Common myeloid progenitor, CD34-positive (primary cell): ENCODE measurements at regions not wholly inside any gene's neighbourhood (a gene's known extent, or its start where the extent isn't known, plus 50 kb on each side); places are given as distances from the start of the nearest gene placed in this dataset.

Experiments used
- CTCF ChIA-PET: fragments of 350-600 bp; sonication (Branson Sonifier 250); formaldehyde crosslinking; loops from one replicate; lab custom pipeline; 2021; ENCODE audit warnings: antibody characterized with exemption; lab: Charles Lee
- POLR2A ChIA-PET: fragments of 350-600 bp; sonication (Branson Sonifier 250); formaldehyde crosslinking; loops from one replicate; lab custom pipeline; 2021; ENCODE audit warnings: antibody characterized with exemption; lab: Charles Lee
- DNase-seq, 3 donors: peaks; one replicate each; pipeline versions ENCODE4 v3.0.0 to v3.0.0-alpha.2; 2013
- H3K27ac ChIP-seq, 2 experiments: 1 replicate in 1 of 2; 2 replicates in 1 of 2; pipeline ENCODE4 v1.7.0; 2013; ENCODE audit warnings: inconsistent platforms in 2 of 2, low read length in 2 of 2, mild to moderate bottlenecking in 2 of 2, low read depth in 1 of 2, moderate library complexity in 1 of 2; ENCODE audit not compliant: severe bottlenecking in 2 of 2, insufficient read depth in 1 of 2, poor library complexity in 1 of 2
- H3K27me3 ChIP-seq, 5 experiments: replicated peaks in 2 of 5; 1 replicate in 3 of 5; 2 replicates in 2 of 5; pipeline versions ENCODE4 v1.6.1 to v1.7.0; 2013; ENCODE audit warnings: low read length in 4 of 5, mild to moderate bottlenecking in 2 of 5, moderate library complexity in 2 of 5, inconsistent platforms in 1 of 5; ENCODE audit not compliant: insufficient read depth in 5 of 5, control insufficient read depth in 4 of 5
- H3K36me3 ChIP-seq, 4 experiments: 1 replicate in 2 of 4; 2 replicates in 2 of 4; pipeline versions ENCODE4 v1.6.1 to v1.7.0; 2013; ENCODE audit warnings: low read length in 3 of 4, control low read depth in 1 of 4, mild to moderate bottlenecking in 1 of 4; ENCODE audit not compliant: control insufficient read depth in 4 of 4, insufficient read depth in 4 of 4
- H3K4me1 ChIP-seq, 4 experiments: 1 replicate in 3 of 4; 2 replicates in 1 of 4; pipeline versions ENCODE4 v1.6.1 to v1.7.1; 2013; ENCODE audit warnings: low read length in 3 of 4, mild to moderate bottlenecking in 3 of 4, control low read depth in 1 of 4, inconsistent platforms in 1 of 4, moderate library complexity in 1 of 4; ENCODE audit not compliant: control insufficient read depth in 4 of 4, insufficient read depth in 4 of 4; ENCODE audit errors: control extremely low read depth in 1 of 4
- H3K4me3 ChIP-seq, 7 experiments: 1 replicate in 4 of 7; 2 replicates in 3 of 7; pipeline versions ENCODE4 v1.5.1 to v1.7.0; 2013; ENCODE audit warnings: mild to moderate bottlenecking in 7 of 7, low read length in 6 of 7, moderate library complexity in 6 of 7, inconsistent platforms in 2 of 7, low read depth in 2 of 7, control low read depth in 1 of 7; ENCODE audit not compliant: insufficient read depth in 4 of 7, control insufficient read depth in 1 of 7; ENCODE audit errors: extremely low read depth in 1 of 7
- H3K9me3 ChIP-seq, 5 experiments: 1 replicate in 4 of 5; 2 replicates in 1 of 5; pipeline versions ENCODE4 v1.6.1 to v1.7.1; 2013; ENCODE audit warnings: low read length in 4 of 5, mild to moderate bottlenecking in 2 of 5, inconsistent platforms in 1 of 5, low read depth in 1 of 5, moderate library complexity in 1 of 5; ENCODE audit not compliant: control insufficient read depth in 4 of 5, insufficient read depth in 2 of 5; ENCODE audit errors: control extremely low read depth in 1 of 5
- WGBS: methylation state at CpG from one replicate; pipeline ENCODE4 v1.1.5; 2013; ENCODE audit not compliant: insufficient coverage; 5-methylcytosine and 5-hydroxymethylcytosine counted together

GRCh38 chr18:78727057-78727739 is 252.4 kb upstream of the SALL3 start:
- no peak overlapping the region for H3K4me3 ChIP-seq
- H3K27me3 ChIP-seq, result peaks cover 0 to 36% (median 14%) of the 10 kb centered on the region in 5 experiments
- H3K27ac ChIP-seq, result no peak overlapping the region
- WGBS, result 97% methylated on average over 24 of the region's 25 CpGs
- ChIA-PET POLR2A (no interaction called here), CTCF (no interaction called here)
- H3K9me3 ChIP-seq, result no peaks in the 10 kb centered on the region
- H3K36me3 ChIP-seq, result no peaks in the 10 kb centered on the region
- no peak for DNase-seq
- no peaks in the 10 kb centered on the region for H3K4me1 ChIP-seq

GRCh38 chr18:78727877-78728783 is 251.5 kb upstream of the SALL3 start:
- peaks cover 0 to 30% (median 10%) of the 10 kb centered on the region in 5 experiments for H3K27me3 ChIP-seq
- H3K27ac ChIP-seq, result no peak overlapping the region
- 86% methylated on average over 17 of the region's 22 CpGs for WGBS
- POLR2A ChIA-PET, result no interaction called here
- CTCF ChIA-PET, result no interaction called here
- no peak for DNase-seq
- no peaks in the 10 kb centered on the region for H3K9me3 ChIP-seq
- H3K4me3 ChIP-seq, result no peak overlapping the region
- H3K36me3 ChIP-seq, result no peaks in the 10 kb centered on the region
- no peaks in the 10 kb centered on the region for H3K4me1 ChIP-seq

- H3K9me3 ChIP-seq, result no peaks in the 10 kb centered on the region
- ChIA-PET POLR2A (no interaction called here), CTCF (no interaction called here)
- H3K27ac ChIP-seq, result no peak overlapping the region
- H3K36me3 ChIP-seq, result no peaks in the 10 kb centered on the region
- H3K4me3 ChIP-seq, result no peak overlapping the region
- no peak for DNase-seq
- H3K4me1 ChIP-seq, result no peaks in the 10 kb centered on the region
- peaks cover 0 to 22% (median 4%) of the 10 kb centered on the region in 5 experiments for H3K27me3 ChIP-seq
- 83% methylated on average over 17 of the region's 25 CpGs for WGBS
These were observed 250.7 kb upstream of the SALL3 start for GRCh38 chr18:78728784-78729467.

- Histone ChIP-seq H3K4me1 (no peaks in the 10 kb centered on the region), H3K9me3 (no peaks in the 10 kb centered on the region), H3K27ac (no peak overlapping the region), H3K27me3 (peaks cover 0 to 13% (median 2%) of the 10 kb centered on the region in 5 experiments), H3K36me3 (no peaks in the 10 kb centered on the region), H3K4me3 (no peak overlapping the region)
- WGBS, result 20% methylated on average over 4 of the region's 10 CpGs
- CTCF ChIA-PET, result no interaction called here
- POLR2A ChIA-PET, result no interaction called here
- no peak for DNase-seq
These were observed 249.1 kb upstream of the SALL3 start for GRCh38 chr18:78730546-78730945.

GRCh38 chr18:78731016-78731397 is 248.6 kb upstream of the SALL3 start:
- Histone ChIP-seq H3K27ac (no peak overlapping the region), H3K9me3 (no peaks in the 10 kb centered on the region), H3K36me3 (no peaks in the 10 kb centered on the region), H3K4me3 (no peak overlapping the region), H3K27me3 (peaks cover 0 to 13% (median 2%) of the 10 kb centered on the region in 5 experiments), H3K4me1 (no peaks in the 10 kb centered on the region)
- CTCF ChIA-PET, result no interaction called here
- WGBS, result 83% methylated on average over 20 of the region's 20 CpGs
- no peak for DNase-seq
- POLR2A ChIA-PET, result no interaction called here

- Histone ChIP-seq H3K27me3 (peaks cover 0 to 13% (median 2%) of the 10 kb centered on the region in 5 experiments), H3K27ac (no peak overlapping the region), H3K36me3 (no peaks in the 10 kb centered on the region), H3K4me3 (no peak overlapping the region), H3K4me1 (no peaks in the 10 kb centered on the region), H3K9me3 (no peaks in the 10 kb centered on the region)
- 89% methylated on average over 10 of the region's 18 CpGs for WGBS
- DNase-seq, result no peak
- CTCF ChIA-PET, result no interaction called here
- POLR2A ChIA-PET, result no interaction called here
These were observed 248.1 kb upstream of the SALL3 start for GRCh38 chr18:78731398-78732032.
